ENCODE measurements at regions not wholly inside any gene's neighbourhood (a gene's known extent, or its start where the extent isn't known, plus 50 kb on each side); places are given as distances from the start of the nearest gene placed in this dataset.

- DNase-seq (ENCODE audit: low read depth in 3 of 3): no peak
Observed at GRCh38 chr6:8218861-8219260, 116.5 kb upstream of the EEF1E1 start.

DNA sequence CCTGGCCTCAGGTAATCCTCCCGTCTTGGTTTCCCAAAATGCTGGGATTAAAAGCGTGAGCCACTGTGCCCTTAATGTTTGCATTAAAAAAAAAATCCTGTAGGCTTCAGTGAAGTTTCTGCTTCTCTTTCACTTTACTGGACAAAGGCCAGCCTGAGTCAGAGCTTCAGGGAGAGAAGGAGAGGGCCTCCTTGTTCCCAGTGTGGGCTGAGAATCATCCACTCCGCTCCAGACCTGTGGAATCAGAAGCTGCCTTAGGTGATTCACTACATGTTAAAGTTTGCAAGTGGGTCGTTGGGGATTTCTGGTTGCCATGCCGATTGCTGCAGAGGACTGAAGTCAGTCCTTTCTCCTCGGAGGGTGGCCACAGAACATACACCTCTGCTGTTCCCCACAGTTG is 113.3 kb upstream of the EEF1E1 start:
- no peak for DNase-seq (ENCODE audit: low read depth in 3 of 3)

DNA sequence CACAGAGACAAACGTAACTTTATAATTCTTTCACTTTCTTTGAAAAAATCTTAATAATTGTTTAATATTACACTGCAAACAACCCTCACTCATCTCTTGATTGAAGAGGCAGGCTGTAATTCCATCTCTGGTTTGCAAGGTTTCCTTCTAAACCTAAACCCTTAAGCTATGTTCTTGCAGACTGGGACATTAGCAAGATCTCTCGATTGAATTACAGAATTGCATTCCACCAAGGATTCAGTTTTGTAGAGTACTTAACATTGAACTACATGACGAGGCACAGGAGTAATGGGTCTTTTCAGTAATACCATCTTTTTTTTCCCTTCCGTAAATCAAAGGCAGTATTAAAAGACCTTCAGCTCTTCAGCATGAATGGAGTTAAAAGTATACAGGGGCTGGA is 111.6 kb upstream of the EEF1E1 start:
- no peak for DNase-seq (ENCODE audit: low read depth in 3 of 3)

GRCh38 chr6:8212720-8213434 is 110.5 kb upstream of the EEF1E1 start:
- DNase-seq (ENCODE audit: low read depth in 3 of 3): no peak

GRCh38 chr6:8207869-8208191 is 105.5 kb upstream of the EEF1E1 start:
- DNase-seq (ENCODE audit: low read depth in 3 of 3): no peak

DNA sequence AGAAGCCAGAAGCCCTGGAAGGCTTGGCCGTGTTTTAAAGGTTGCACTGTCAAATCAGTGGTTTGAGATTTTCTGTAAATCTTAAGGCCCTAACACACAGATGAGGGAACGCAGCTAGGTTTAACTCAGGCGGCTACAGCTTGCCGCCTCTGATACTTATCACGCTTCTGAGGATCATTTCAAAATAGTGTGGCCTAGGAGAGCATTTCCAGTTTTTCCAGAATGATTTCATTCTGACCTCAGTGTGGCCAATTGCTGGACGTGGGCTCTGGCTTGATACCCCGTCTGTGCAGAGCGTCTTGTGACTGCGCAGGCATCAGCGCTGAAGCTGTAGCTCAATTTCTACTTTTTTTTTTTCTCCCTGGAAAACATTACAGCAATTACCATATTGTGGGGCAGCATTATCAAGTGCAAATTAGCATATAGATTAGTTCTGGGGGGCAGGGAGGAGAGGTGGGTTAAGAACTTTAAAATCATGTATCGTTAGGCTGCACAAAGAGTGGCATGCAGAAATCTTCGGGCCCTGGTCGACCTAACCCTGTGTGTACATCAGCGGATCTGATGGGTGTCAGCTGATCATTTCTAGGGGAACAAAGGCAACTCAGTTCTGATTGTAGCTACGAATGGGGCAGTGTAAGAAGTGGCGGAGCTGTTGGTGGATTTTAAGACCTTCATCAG is 105.0 kb upstream of the EEF1E1 start:
- no peak for DNase-seq (ENCODE audit: low read depth in 3 of 3)

DNA sequence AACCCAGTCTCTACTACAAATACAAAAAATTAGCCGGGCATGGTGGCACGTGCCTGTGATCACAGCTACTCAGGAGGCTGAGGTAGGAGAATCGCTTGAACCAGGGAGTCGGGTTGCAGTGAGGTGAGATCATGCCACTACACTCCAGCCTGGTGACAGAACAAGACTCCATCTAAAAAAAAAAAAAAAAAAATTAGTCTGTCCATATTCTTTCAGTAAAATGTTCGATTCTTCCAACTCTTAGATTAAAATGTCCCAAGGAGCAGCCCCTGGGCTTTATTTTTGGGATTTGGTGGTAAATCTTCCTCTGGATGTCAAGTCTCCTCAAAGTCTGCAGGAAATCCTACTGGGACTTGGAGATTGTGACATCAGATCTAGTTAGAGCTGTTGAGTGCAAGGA is 101.0 kb upstream of the EEF1E1 start:
- no peak for DNase-seq (ENCODE audit: low read depth in 3 of 3)

DNA sequence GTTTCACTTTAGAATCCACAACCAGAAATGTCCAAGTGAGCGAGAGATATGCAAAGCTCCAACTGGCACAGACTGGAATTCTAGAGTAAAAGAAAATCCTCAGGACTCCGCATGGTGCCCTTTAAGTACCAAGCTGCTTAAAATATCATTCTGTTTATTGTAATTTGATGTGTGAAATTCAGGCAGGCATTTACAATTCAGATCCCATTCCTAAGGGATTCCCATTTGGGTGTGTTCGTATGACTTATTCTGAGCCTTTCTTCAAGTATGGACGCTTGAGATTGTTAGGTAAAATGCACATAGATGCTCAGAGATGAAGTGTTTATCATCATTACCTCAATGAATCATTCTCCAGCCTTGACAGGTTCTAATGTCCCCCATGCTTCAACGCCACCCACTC is 99.3 kb upstream of the EEF1E1 start:
- DNase-seq (ENCODE audit: low read depth in 3 of 3): no peak

DNA sequence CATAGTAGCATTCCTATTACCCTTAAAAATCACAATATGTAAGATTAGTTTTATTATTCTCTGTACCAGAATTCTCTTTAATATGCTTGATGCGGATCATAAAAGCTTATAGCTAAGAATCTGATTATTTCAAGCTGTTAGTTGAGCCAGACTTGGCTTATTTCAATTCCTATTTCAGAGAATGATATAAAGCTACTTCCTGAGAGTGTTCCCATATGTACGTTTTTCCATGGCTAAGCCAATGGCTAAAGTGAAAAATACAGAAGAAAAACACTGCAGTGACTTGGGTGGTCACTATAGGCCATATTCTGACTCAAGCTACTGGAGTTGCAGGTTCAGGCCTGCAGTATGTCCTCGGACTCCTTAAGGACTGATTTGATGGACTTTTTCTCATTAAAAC is 97.9 kb upstream of the EEF1E1 start:
- no peak for DNase-seq (ENCODE audit: low read depth in 3 of 3)

GRCh38 chr6:8195714-8196102 is 93.4 kb upstream of the EEF1E1 start:
- no peak for DNase-seq (ENCODE audit: low read depth in 3 of 3)

- no peak for DNase-seq (ENCODE audit: low read depth in 3 of 3)
Observed at GRCh38 chr6:8195040-8195713, 92.8 kb upstream of the EEF1E1 start.

DNA sequence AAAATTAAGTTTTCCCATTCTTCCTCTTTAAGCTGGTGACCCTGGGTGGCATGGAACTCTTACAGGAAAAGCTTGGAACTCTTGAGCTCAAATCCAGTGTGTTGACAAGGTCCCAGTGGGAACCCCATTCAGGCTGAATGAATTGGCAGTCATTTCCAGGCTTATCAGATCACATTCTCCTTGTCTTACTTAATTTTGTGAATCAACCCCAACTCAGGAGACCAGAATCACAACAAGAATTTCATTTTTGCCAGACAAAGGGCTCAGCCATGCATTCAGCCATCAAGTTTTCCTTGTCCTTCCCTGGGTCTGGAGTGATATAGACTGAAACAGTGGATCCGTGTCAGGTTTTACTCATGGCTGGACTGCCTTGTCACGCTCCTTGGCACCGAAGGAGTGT is 92.1 kb upstream of the EEF1E1 start:
- DNase-seq (ENCODE audit: low read depth in 3 of 3): no peak

GRCh38 chr6:8193541-8193940 is 91.2 kb upstream of the EEF1E1 start:
- no peak for DNase-seq (ENCODE audit: low read depth in 3 of 3)

DNA sequence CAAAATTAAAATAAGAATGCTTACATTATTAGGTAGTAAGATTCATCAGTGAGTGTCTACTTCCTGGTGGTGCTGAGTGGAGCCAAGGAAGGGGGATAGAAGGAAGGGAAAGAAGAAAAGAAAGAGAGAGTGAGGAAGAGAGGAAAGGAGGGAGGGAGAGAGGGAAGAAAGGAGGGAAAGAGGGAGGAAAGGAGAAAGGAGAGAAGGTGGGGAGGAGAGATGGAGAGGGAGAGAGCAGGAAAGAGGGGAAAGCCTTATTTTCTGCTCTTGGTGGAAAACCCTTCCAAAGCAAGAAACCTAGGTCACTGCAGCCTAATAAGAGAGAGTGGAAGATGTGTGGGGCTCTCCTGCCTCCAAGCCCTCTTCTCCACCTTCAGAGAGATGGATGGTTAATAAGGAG is 90.2 kb upstream of the EEF1E1 start:
- DNase-seq (ENCODE audit: low read depth in 3 of 3): no peak

GRCh38 chr6:8192067-8192466 is 89.7 kb upstream of the EEF1E1 start:
- no peak for DNase-seq (ENCODE audit: low read depth in 3 of 3)

DNA sequence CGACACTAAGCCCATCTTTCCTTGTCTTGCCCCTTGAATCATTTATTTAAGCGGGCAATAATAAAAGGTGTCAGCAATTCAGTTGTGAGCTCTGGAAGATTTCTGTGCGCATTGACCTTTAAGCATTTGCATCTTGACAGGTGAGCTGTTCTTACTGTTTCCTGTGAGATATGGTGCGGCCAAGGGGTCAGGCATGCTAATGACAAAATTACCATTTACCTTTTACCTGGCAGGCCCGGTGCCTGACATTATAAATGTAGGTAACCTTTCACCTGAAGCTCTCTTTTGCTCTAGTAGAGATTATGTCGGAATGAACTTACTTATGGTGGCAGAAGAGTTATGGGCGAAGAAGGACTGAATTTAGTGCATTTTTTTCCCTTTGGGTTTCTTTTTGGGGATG is 89.3 kb upstream of the EEF1E1 start:
- DNase-seq (ENCODE audit: low read depth in 3 of 3): no peak

DNA sequence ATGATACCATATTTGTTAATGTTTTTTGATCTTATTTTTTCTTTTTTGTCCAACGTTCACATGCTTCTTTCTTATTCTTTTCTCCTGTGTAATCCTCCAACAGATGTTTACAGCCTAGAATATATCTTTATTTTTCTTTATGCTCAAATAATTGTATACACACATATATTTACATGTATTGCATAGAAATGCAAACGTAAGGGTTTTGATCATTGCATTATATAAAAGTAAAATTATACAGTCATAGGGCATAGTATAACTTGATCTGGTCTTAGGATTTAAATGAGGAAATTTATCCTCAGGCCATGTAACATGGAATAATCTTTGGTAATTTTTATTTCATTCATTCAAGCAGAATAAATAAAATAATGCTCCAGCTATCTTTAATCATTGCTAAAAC is 84.9 kb upstream of the EEF1E1 start:
- no peak for DNase-seq (ENCODE audit: low read depth in 3 of 3)

GRCh38 chr6:8182902-8183665 is 80.7 kb upstream of the EEF1E1 start:
- DNase-seq (ENCODE audit: low read depth in 3 of 3): no peak

DNA sequence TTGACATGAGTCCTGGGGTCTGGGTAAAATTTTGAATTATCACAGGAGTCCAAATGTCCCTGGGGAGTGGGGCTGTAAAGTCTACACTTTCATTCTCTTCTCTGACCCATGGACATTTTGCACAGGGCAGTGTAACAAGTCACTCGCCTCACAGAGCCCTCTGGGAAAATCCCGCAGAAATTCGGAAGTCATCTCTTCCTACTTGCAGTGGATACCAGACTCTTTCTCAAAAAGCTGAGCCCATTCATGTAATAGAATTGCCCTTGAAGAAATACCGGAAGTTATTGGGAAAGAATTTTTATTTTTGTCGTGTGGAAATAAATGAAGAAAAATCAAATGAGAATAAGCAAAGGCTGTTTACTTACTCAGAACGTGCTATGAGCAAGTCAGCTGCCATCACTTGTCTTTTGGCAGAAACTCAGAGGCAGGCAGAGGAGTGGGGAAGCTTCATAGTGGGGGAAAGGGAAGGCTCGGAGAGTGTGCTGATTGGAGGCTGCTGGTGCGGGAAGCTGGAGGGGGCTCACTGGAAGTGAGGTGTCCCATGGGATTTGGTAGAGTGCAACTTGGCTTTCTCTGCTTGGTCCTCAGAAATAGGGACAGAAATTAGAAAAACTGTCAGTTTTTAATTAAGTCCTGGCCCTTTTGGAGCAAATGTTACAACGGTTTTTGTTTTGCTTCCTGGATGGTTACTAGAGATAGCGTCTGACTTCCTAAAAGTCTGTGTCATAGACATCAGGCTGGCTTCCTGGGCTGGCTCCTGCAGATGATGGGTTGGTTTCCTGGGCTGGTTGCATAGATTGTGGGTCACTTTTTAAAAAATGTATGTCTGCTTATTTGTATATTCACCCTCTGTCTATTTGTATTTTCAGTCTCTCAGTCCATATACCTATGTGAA is 79.8 kb upstream of the EEF1E1 start:
- no peak for DNase-seq (ENCODE audit: low read depth in 3 of 3)

DNA sequence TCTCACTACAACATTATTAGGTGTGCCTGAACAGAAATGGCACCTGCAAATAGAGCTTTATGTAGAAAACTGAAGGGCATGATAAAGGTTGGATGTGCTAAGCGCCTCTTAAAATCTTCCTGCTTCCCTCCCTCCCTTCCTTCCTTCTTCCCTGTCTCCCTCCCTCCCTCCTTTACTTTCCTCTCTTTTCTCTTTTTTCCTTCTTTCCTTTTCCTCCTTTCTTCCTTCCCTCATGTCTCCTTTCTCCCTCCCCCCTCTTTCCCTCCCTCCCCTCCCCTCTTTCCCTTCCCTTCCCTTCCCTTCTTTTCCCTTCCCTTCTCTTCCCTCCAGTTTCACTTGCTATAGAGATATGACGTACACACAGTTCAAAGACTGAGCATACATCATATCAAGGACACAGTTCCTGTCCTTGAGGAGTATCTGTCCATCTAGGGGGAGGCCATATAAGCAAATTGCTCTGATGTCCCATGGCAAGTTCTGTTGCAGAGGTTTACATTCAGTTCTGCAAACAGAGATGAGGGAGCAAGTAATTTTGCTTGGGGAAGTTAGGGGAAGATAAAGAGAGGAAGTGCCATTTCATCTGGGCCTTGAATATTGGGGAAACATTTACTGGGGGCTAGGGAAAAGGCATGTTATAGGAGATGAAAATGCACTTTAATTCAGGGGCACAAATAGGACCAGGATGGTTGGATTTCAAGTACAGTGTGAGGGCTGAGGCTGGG is 79.0 kb upstream of the EEF1E1 start:
- no peak for DNase-seq (ENCODE audit: low read depth in 3 of 3)
